Adrenal gland (tissue), 9 donors: ENCODE measurements at regions not wholly inside any gene's neighbourhood (a gene's known extent, or its start where the extent isn't known, plus 50 kb on each side); places are given as distances from the start of the nearest gene placed in this dataset.
A peak's percentile ranks its signal among the peaks of the same experiment; 100 is the strongest.

Source experiments
- DNase-seq, 7 donors: peaks; one replicate each; pipeline ENCODE4 v3.0.0-alpha.2; 2019 to 2020
- H3K27ac ChIP-seq, 5 donors: fragments of 200-600 bp; sonication (generic) in 4 of 5; 1 replicate in 3 of 5; 2 replicates in 2 of 5; pipeline versions ENCODE4 v1.5.1 to v1.8.0; 2016 to 2020; ENCODE audit warnings: mild to moderate bottlenecking in 1 of 5
- H3K27me3 ChIP-seq: fragments of 200-600 bp; 2 replicates; pipeline ENCODE4 v1.8.0; 2021
- H3K36me3 ChIP-seq, 2 donors: fragments of 200-600 bp; replicated peaks in 1 of 2; 1 replicate in 1 of 2; 2 replicates in 1 of 2; pipeline versions ENCODE4 v1.5.1 to v1.8.0; 2018 to 2022
- H3K4me1 ChIP-seq, 2 donors: fragments of 200-600 bp; replicated peaks in 1 of 2; 1 replicate in 1 of 2; 2 replicates in 1 of 2; pipeline versions ENCODE4 v1.5.1 to v1.8.0; 2018 to 2021
- H3K4me3 ChIP-seq, 4 donors: fragments of 200-600 bp; sonication (generic) in 3 of 4; one replicate each; pipeline ENCODE4 v1.5.1; 2016 to 2018
- H3K9me3 ChIP-seq, 3 donors: fragments of 200-600 bp; sonication (generic) in 1 of 3; replicated peaks in 1 of 3; 1 replicate in 2 of 3; 2 replicates in 1 of 3; pipeline versions ENCODE4 v1.5.1 to v1.8.0; 2016 to 2021
- CTCF ChIP-seq, 6 experiments: fragments of 450-650 bp in 4 of 6; fragments of 200-600 bp in 2 of 6; sonication (generic) in 1 of 6; IDR thresholded peaks; 1 replicate in 5 of 6; 2 replicates in 1 of 6; pipeline versions ENCODE4 v1.5.1 to v1.8.0; 2016 to 2021; ENCODE audit warnings: antibody characterized with exemption in 6 of 6, mild to moderate bottlenecking in 2 of 6, moderate library complexity in 1 of 6
- POLR2A ChIP-seq, 2 donors: fragments of 450-650 bp; IDR thresholded peaks; one replicate each; pipeline ENCODE4 v1.6.1; 2017; ENCODE audit warnings: antibody characterized with exemption in 2 of 2, mild to moderate bottlenecking in 2 of 2, moderate library complexity in 1 of 2
- WGBS, 4 donors: extraction: QIAGEN DNeasy Blood & Tissue Kit in 2 of 4; methylation state at CpG; one replicate each; pipeline versions ENCODE4 v1.1.5 to v1.1.7; 2013 to 2017; 5-methylcytosine and 5-hydroxymethylcytosine counted together
- intact Hi-C, 2 donors: fragments of 100-400 bp; cut with DNase I; formaldehyde crosslinking; loops; one replicate each; pipeline versions ENCODE4 v1.14.1 to v1.15.0; 2022 to 2023
- donor health status: healthy with polysubstance abuse.
- donor health status: Bipolar disorder and iron deficiency.
- donor health status: DM: yes; HTN: yes; CAD: no.
- donor health status: DM: no; HTN: no; CAD: no.
- donor health status: DM: no; HTN: no; CAD: no.

GRCh38 chr2:239807568-239807967, 217.6 kb downstream of the NDUFA10 start:
- H3K27ac ChIP-seq: no peak overlapping the region
- intact Hi-C loops: no loop called here

GRCh38 chr2:239806758-239807434, 218.2 kb downstream of the NDUFA10 start:
- 84 to 90% (median 89%) methylated on average over 7 to 19 of the region's 19 CpGs for WGBS, 4 donors
- Histone ChIP-seq H3K36me3 (no peaks in the 10 kb centered on the region), H3K9me3 (no peaks in the 10 kb centered on the region), H3K27ac (no peak overlapping the region), H3K4me1 (no peaks in the 10 kb centered on the region), H3K4me3 (no peak overlapping the region), H3K27me3 (no peaks in the 10 kb centered on the region)
- peak in 1 of 7 donors; percentile 17 for DNase-seq
- intact Hi-C loops: no loop called here
- TF ChIP-seq POLR2A (IDR thresholded peaks at IDR 0.05): no peak
- TF ChIP-seq CTCF (IDR thresholded peaks at IDR 0.05): no peak

More at GRCh38 chr2:239807568-239807967, 217.6 kb downstream of the NDUFA10 start:
- H3K36me3 ChIP-seq: no peaks in the 10 kb centered on the region
- H3K4me3 ChIP-seq: no peak overlapping the region
- no peaks in the 10 kb centered on the region for H3K27me3 ChIP-seq
- peak in 1 of 7 donors; percentile 24 for DNase-seq
- 82 to 95% (median 91%) methylated on average over 10 of the region's 10 CpGs for WGBS, 4 donors
- H3K9me3 ChIP-seq: no peaks in the 10 kb centered on the region
- TF ChIP-seq POLR2A (IDR thresholded peaks at IDR 0.05): no peak
- TF ChIP-seq CTCF (IDR thresholded peaks at IDR 0.05): no peak
- no peaks in the 10 kb centered on the region for H3K4me1 ChIP-seq

- intact Hi-C loops: no loop called here
- WGBS, 4 donors: 89 to 94% (median 90%) methylated on average over 7 of the region's 7 CpGs
- TF ChIP-seq CTCF (IDR thresholded peaks at IDR 0.05) (no peak), POLR2A (IDR thresholded peaks at IDR 0.05) (no peak)
- H3K27ac ChIP-seq: no peak overlapping the region
- no peaks in the 10 kb centered on the region for H3K4me1 ChIP-seq
- no peaks in the 10 kb centered on the region for H3K9me3 ChIP-seq
- peak in 1 of 7 donors; percentile 14 for DNase-seq
- H3K27me3 ChIP-seq: no peaks in the 10 kb centered on the region
- H3K36me3 ChIP-seq: no peaks in the 10 kb centered on the region
- H3K4me3 ChIP-seq: no peak overlapping the region
Measured at GRCh38 chr2:239806276-239806675, 218.9 kb downstream of the NDUFA10 start.

- Histone ChIP-seq H3K9me3 (no peaks in the 10 kb centered on the region), H3K27ac (no peak overlapping the region), H3K27me3 (no peaks in the 10 kb centered on the region), H3K4me3 (no peak overlapping the region), H3K4me1 (no peaks in the 10 kb centered on the region), H3K36me3 (no peaks in the 10 kb centered on the region)
- DNase-seq: peak in 1 of 7 donors; percentile 41
- TF ChIP-seq CTCF (IDR thresholded peaks at IDR 0.05) (no peak), POLR2A (IDR thresholded peaks at IDR 0.05) (no peak)
- WGBS, 4 donors: 73 to 85% (median 78%) methylated on average over 14 of the region's 14 CpGs
- intact Hi-C loops: no loop called here
Measured at GRCh38 chr2:239805414-239805813, 219.7 kb downstream of the NDUFA10 start.
